NCI-H1417 (cell line): ENCODE measurements at regions not wholly inside any gene's neighbourhood (a gene's known extent, or its start where the extent isn't known, plus 50 kb on each side); places are given as distances from the start of the nearest gene placed in this dataset.

Source experiments
- DNase-seq, 3 experiments: peaks; one replicate each; lab custom pipeline; 2025; lab: John Stamatoyannopoulos, UW

DNA sequence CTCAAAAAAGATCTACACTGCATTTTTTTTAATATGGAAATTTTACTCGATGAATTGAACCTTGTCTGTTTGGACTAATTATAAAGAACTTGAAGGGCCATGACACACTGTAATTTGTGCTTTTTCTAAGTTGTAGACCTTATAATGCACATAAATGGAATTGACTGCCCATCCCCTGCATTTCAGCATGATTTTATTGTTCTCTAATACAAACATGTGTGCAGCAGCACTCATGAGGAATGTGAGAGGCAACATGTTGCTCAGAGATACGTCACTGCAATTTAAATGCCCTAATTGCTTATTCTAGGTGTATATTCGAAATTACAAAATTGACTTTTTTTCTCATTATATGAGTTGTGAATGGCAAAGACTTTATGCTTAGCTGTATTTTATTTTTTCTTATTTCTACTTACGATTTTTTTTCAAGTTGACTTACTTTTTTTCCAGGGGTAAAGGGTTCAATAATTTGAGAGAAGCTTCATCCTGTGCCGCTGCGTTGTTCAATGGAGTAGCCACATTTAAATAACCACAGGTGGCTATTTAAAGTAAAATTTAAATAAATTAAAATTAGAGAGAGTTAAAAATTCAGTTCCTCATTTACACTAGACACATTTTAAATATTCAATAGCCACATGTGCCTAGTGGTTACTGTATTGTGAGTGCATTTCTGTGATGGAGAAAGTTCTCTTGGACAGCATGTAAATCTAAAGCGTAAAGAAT lies 1346.4 kb downstream of the ROBO1 start:
- DNase-seq = no peak

DNA sequence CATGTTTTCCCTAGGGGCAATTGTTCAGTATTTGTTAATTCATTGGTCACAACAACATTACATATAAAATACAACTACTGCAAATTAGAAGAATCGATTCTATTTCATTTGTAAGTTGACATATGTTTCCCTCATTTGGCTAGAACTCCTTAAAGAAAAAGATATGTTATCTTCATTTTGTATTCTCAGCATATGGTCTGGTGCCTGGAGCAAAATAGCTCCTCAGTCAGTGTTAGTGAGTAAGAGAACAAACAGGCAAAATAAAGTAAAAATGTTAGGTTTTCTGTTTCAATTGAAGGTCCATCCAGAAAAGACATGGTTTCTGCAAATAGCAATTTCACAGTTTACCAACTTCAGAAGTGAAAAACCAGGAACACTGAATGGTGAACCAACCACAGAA lies 1343.1 kb downstream of the ROBO1 start:
- DNase-seq = no peak

- DNase-seq = no peak
These were observed 1341.3 kb downstream of the ROBO1 start for GRCh38 chr3:78426454-78426853.

DNA sequence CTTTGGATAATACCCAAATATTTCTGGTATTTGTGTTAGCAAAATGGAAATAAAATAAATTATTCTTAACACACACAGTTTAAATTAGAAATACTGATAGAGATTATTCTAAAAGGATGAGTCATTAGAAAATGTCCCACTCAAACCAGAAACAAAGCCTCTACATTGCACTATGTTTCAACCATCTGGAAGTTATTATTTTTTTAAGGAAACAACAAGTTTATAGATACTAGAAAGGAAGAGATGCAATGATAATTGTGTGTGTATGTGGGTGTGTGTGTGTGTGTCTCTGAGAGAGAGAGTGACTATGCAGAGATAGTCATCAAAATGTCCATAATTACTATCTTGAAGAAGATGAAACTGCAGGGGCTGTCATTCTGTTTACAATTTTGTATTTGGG lies 1340.5 kb downstream of the ROBO1 start:
- DNase-seq = no peak

DNA sequence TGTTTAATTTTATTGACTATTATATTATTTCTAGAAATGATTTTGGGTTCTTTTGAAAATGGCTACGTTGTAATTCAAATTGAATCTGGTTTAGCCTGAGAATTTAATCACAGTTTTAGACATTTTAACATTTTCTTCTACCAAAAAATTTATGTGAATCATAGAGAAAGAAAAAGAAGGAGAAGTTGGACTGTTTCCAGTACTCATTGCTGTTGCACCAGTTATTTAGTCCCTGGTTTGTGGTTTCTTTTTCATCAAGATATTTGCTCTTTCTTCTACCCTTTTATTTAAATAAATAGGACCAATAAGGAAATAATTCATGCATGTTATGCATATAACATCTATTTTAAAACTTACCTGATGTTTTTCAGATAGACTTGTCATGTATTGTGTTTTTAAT lies 1337.1 kb downstream of the ROBO1 start:
- no peak for DNase-seq

DNA sequence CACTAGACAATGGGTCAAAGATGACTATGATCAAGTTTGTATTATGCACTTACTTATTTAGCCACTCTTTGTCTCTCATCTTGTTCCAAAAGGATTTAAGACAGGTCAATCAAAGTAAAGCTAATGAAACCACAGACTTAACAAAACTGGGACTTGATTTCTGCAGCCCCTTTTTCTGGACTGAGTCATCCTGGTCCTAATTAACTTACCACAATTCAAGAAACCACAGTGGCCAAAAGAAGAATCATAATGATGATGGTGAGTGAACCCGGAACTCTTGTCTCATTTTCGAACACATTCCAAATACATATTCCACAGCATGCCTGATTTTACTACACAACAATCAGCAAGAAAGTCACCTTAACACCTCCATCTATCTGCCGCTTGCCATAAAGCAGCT lies 1333.0 kb downstream of the ROBO1 start:
- no peak for DNase-seq

DNA sequence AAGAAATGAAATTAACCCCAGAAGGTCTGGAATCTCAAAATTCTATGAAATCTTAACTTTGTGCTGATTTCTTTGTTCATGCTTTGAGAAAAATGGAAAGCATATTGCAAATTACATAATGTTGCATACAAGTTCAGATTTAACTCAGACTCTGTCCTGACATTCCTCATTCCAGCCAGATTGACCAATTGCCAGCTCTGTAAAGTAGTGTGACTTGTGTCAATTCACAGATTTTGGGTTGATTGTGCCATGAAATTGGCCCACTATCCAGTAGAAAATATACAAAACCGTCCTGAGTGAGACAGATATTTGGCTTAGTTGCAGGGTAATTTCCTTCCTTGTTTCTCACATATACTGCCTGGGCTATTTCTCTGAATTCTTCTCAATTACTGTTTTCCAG lies 1312.6 kb downstream of the ROBO1 start:
- DNase-seq = no peak

DNA sequence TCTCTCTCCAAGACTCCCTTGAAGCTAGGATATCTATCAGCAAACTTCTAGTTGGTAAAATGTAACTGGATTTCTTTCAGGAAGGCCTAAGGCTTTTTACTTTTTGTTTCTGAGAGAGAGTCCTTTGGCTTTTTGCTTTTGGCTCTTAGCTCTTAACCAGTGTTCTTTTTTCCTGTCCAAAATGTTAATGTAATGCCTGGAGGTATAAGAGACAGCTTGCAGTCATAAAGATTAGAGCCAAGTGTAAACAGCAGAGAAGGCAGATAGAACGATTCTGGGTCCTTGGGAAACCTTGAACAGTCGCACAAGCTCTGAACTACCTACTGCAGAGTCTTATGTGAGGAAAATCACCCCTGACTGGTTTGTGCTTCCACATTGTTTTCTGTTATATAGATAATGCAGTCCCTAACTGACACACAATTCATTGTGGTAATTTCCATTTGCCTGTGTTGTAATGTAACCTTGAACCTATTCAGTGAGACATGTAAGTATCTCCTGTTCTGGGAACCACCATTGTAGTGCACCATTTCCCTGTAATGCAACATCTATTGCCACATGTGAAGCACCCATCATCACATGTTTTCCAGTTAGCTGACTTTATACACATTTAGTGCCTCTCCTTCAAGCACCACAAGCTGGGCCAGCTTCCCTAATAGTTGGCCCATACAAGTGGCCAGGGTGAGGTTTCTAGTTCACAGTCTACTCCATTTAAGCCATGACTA lies 1311.9 kb downstream of the ROBO1 start:
- DNase-seq = no peak

GRCh38 chr3:78459796-78460195 lies 1308.0 kb downstream of the ROBO1 start:
- no peak for DNase-seq

DNA sequence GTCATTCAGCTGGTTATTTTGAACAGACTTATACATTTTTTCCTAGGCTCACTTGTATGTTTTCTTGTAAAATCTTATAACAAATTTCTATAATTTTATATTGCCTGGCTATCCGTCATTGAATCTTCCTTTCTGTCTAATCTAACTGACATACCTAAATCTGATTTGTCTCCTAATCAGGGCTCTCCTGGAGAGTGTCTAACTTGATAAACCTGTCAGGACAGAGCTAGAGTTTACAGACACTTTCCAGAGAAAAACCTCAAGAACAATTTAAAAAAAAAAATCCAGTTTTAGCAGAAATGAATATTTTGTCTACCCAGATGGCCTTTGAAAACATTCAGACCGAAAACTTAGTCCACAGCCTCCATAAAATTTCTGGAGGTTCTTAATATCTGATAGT lies 1305.8 kb downstream of the ROBO1 start:
- DNase-seq = no peak

DNA sequence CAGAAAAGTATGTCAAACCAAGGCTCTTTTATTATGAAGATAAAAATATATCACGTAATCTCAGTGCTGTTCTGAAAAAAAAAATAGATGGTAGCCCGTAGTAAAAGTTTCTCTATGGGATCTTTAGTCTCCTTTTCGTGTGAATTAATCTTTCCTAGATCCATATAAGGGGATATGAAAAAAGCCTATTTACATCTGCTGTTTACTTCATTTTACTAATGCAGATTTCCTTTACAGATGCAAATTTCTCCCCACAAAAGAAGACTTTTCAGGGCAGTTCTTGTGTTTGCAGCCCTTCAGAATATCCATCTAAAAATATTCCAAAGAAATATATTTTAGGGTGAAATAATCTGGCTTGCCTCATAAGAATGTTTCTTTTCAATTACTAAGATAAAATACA lies 1291.7 kb downstream of the ROBO1 start:
- DNase-seq = no peak

- no peak for DNase-seq
These were observed 1286.7 kb downstream of the ROBO1 start for GRCh38 chr3:78481050-78481449.

GRCh38 chr3:78483090-78483489 lies 1284.7 kb downstream of the ROBO1 start:
- DNase-seq = no peak

DNA sequence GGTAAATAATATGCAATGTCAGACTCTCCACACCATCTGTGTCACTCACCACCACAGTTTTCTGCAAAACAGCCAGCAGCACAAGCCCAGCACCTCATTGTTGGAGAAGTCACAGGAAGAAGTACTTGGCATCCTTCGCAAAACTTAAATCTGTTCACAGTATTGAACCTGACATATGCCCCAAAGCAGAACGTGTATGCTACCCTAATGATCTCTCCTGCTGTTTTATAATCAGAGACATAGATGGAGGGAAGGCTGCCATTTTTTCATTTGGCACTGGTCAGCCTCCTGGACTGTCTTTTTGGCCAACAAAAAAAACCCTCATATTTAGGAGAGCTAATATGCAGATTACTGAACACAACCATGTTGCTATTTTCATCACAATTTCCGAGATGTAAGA lies 1272.9 kb downstream of the ROBO1 start:
- DNase-seq = peak in 1 of 3 experiments; percentile 17

- no peak for DNase-seq
These were observed 1272.5 kb downstream of the ROBO1 start for GRCh38 chr3:78495301-78495700.

- DNase-seq = peak; percentile 16 to 89 (median 58)
These were observed 1271.3 kb downstream of the ROBO1 start for GRCh38 chr3:78496501-78496900.

DNA sequence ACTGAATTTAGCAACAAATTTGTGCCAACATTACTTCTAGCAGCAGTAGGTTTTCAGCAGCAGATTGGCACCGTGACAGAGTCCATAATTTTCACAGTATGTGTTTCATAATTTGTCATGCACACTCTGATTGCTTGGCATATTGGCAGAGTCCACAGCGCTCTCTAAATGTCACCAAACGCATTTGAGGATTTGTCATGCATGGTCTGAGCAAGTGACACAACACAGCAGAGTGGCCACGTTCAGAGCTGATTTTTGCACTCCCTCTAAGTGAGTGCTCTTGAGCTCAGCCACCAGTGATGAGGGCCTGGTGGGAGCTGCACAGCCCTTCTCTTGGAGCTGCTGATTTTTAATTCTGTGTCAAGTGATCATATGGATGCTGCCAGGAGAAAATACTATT lies 1270.8 kb downstream of the ROBO1 start:
- DNase-seq = peak; percentile 66 to 94 (median 88)

DNA sequence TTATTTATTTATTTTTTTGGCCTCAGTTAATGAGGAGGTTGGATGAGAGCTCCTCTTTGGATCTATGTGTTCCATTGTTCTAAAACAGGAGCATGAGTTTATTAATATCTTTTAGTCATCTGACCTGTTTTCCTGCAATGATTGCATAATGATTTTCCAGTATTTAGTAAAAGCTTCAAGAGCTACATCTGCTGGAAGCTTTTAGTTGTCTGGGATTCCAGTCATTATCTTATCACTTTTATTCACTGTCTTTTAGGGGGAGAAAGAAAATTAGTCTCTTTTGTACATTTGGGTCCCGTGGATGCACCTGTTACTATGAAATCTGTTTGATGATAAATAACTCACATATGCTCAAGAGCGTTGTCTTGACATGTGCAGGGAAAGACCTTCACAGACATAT lies 1270.0 kb downstream of the ROBO1 start:
- DNase-seq = peak; percentile 13 to 72 (median 60)

GRCh38 chr3:78506061-78506460 lies 1261.7 kb downstream of the ROBO1 start:
- no peak for DNase-seq

DNA sequence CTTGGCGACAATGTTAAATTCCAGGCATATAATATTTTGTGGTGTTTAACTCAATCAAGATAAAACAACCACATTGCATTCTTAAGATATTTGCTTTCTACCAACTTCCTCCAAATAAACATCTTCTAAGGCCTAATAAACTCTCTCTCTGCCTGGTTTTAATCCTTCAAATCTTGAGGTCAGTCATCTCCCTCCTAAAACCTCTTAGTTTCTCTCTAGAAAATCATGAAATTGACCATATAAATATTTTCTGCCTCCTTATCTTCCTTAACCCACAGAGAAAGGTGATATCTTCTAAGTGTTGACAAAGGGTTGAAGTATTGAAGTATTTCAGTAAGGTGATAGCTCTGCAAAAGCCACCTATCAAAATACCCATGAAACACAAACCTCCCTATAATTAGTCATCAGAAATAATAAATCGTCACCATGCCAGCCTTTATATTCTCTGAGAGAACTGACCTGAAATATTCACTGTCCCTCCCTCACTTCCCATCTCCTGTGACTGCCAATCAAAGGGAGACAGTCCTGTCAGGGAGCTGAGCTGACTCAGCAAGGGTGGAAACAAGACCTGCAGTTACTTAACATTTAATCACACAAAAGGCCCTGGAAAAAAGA lies 1261.1 kb downstream of the ROBO1 start:
- peak in 1 of 3 experiments; percentile 18 for DNase-seq

GRCh38 chr3:78507196-78507984 lies 1260.4 kb downstream of the ROBO1 start:
- no peak for DNase-seq

DNA sequence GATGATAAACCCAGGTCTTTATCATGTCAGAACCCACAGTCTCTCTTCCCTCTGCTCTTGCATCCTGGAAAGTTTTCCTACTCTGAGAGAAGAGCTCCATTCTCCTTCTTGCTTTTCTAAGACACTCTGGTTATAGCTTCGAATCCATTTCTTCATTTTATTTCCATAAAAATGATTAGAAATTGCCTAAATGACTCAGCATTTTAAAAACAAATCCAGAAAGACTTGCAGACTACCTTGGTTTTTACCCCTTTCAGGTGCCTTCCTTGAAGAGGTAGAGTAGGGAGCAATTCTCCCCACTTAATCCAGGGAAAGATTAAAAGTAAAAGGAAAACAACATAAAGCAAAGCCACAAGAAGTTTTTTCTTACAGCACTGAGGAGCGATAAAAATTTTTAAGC lies 1256.0 kb downstream of the ROBO1 start:
- no peak for DNase-seq
